ENCODE measurements at regions not wholly inside any gene's neighbourhood (a gene's known extent, or its start where the extent isn't known, plus 50 kb on each side); places are given as distances from the start of the nearest gene placed in this dataset.

- TF ChIP-seq POLR2A (IDR thresholded peaks at IDR 0.05) (no peak), CTCF (IDR thresholded peaks at IDR 0.05) (no peak), POLR2AphosphoS5 (IDR thresholded peaks at IDR 0.05) (no peak)
Measured at GRCh38 chr11:104306862-104307474, 143.0 kb upstream of the PDGFD start.
